OCI-LY7 (cell line): ENCODE measurements at regions not wholly inside any gene's neighbourhood (a gene's known extent, or its start where the extent isn't known, plus 50 kb on each side); places are given as distances from the start of the nearest gene placed in this dataset.

ENCODE experiments used
- BruUV-seq: library from RNA; stranded (reverse); fragments of 400-500 nt; replicated peaks from 2 replicates; lab custom pipeline; 2021; lab: Mats Ljungman, UMichigan
- CTCF ChIA-PET: fragments of 300-600 bp; sonication (Branson Sonifier 250); formaldehyde crosslinking; loops from one replicate; lab custom pipeline; 2022; ENCODE audit warnings: antibody characterized with exemption; ENCODE audit not compliant: unreplicated experiment; lab: Charles Lee
- POLR2A ChIA-PET: fragments of 300-600 bp; sonication (Branson Sonifier 250); formaldehyde crosslinking; loops from one replicate; lab custom pipeline; 2022; ENCODE audit warnings: antibody characterized with exemption; lab: Charles Lee
- DNase-seq: peaks from one replicate; pipeline ENCODE4 v3.0.0-alpha.2; 2015; ENCODE audit warnings: low spot score
- H2AFZ ChIP-seq: fragments of 200-600 bp; sonication (generic), shearing (Covaris generic); 2 replicates; pipeline ENCODE4 v1.6.1; 2014; ENCODE audit warnings: mild to moderate bottlenecking, antibody characterized with exemption, low read length, moderate library complexity
- H3K27ac ChIP-seq: fragments of 200-600 bp; sonication (generic); 2 replicates; pipeline ENCODE4 v1.5.1; 2014; ENCODE audit warnings: mixed run types, low read depth, mild to moderate bottlenecking, moderate library complexity, low read length, inconsistent platforms; ENCODE audit not compliant: poor library complexity, severe bottlenecking
- H3K36me3 ChIP-seq: fragments of 200-600 bp; sonication (generic); 2 replicates; pipeline ENCODE4 v1.6.1; 2014; ENCODE audit warnings: mild to moderate bottlenecking, antibody characterized with exemption, low read length, moderate library complexity, mixed read lengths; ENCODE audit not compliant: insufficient read depth
- H3K4me1 ChIP-seq: fragments of 200-600 bp; sonication (generic); 2 replicates; pipeline ENCODE4 v1.5.1; 2014; ENCODE audit warnings: mild to moderate bottlenecking, low read length; ENCODE audit not compliant: insufficient read depth, poor library complexity, severe bottlenecking
- H3K4me2 ChIP-seq: fragments of 200-600 bp; sonication (generic); 2 replicates; pipeline ENCODE4 v1.6.1; 2014; ENCODE audit warnings: mild to moderate bottlenecking, low read length
- H3K4me3 ChIP-seq: fragments of 200-600 bp; sonication (generic); 2 replicates; pipeline ENCODE4 v1.5.1; 2014; ENCODE audit warnings: mild to moderate bottlenecking, low read depth, low read length; ENCODE audit not compliant: poor library complexity, severe bottlenecking
- H3K79me2 ChIP-seq: fragments of 200-600 bp; sonication (generic); 2 replicates; pipeline ENCODE4 v1.6.1; 2016; ENCODE audit warnings: low read depth, mild to moderate bottlenecking, low read length, moderate library complexity, mixed read lengths; ENCODE audit not compliant: insufficient read depth
- H3K9me2 ChIP-seq: fragments of 200-600 bp; sonication (generic); 2 replicates; pipeline ENCODE4 v1.6.1; 2016; ENCODE audit warnings: mild to moderate bottlenecking, low read length, mixed read lengths; ENCODE audit not compliant: insufficient read depth
- H3K9me3 ChIP-seq: fragments of 200-600 bp; sonication (generic); 2 replicates; pipeline ENCODE4 v1.6.1; 2014; ENCODE audit warnings: mild to moderate bottlenecking, mixed run types, low read length, mixed read lengths
- H4K20me1 ChIP-seq: fragments of 200-600 bp; sonication (generic); 2 replicates; pipeline ENCODE4 v1.6.1; 2014; ENCODE audit warnings: mild to moderate bottlenecking, antibody characterized with exemption, low read length, moderate library complexity, mixed read lengths; ENCODE audit not compliant: insufficient read depth
- EZH2phosphoT487 ChIP-seq: fragments of 200-600 bp; sonication (generic); IDR thresholded peaks from 2 replicates; pipeline ENCODE4 v1.6.1; 2018; ENCODE audit warnings: low read depth, borderline replicate concordance, mild to moderate bottlenecking, mixed run types, antibody characterized with exemption, low read length, moderate library complexity, mixed read lengths
- intact Hi-C: fragments of 100-400 bp; cut with micrococcal nuclease; formaldehyde crosslinking; loops from one replicate; pipeline ENCODE4 v1.10.0; 2022; ENCODE audit not compliant: unreplicated experiment
- TF ChIP-seq, protein P1 (sequence below): fragments of 200-600 bp; sonication (generic); conservative IDR thresholded peaks from 2 replicates; pipeline ENCODE4 v1.5.1; 2014; ENCODE audit warnings: mild to moderate bottlenecking, antibody characterized with exemption, low read length, moderate library complexity, mixed read lengths

DNA sequence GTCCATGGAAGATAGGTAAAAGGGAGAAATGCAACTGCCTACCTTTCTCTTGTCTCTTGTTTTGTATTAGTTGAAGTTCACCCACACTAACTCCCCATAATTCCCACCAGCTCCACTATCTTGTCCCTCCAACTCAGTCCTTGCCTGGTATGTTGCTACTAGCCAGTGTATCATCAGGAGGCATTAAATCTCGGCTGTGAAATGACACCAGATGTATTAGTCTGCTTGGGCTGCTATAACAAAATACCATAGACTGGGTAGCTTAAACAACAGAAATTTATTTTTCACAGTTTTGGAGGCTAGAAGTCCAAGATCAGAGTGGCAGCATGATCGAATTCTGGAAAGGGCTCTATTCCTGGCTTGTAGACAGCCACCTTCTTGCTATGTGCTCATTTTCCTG, 102.3 kb upstream of the WDR72 start:
- Histone ChIP-seq H3K4me2 (no peak overlapping the region), H3K79me2 (no peaks in the 10 kb centered on the region), H3K27ac (no peak overlapping the region), H3K36me3 (no peaks in the 10 kb centered on the region), H4K20me1 (no peaks in the 10 kb centered on the region), H3K9me3 (no peaks in the 10 kb centered on the region), H3K4me3 (no peak overlapping the region), H3K4me1 (no peaks in the 10 kb centered on the region), H3K9me2 (no peaks in the 10 kb centered on the region), H2AFZ (no peak overlapping the region)
- TF ChIP-seq, protein P1, sequence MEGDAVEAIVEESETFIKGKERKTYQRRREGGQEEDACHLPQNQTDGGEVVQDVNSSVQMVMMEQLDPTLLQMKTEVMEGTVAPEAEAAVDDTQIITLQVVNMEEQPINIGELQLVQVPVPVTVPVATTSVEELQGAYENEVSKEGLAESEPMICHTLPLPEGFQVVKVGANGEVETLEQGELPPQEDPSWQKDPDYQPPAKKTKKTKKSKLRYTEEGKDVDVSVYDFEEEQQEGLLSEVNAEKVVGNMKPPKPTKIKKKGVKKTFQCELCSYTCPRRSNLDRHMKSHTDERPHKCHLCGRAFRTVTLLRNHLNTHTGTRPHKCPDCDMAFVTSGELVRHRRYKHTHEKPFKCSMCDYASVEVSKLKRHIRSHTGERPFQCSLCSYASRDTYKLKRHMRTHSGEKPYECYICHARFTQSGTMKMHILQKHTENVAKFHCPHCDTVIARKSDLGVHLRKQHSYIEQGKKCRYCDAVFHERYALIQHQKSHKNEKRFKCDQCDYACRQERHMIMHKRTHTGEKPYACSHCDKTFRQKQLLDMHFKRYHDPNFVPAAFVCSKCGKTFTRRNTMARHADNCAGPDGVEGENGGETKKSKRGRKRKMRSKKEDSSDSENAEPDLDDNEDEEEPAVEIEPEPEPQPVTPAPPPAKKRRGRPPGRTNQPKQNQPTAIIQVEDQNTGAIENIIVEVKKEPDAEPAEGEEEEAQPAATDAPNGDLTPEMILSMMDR, result no peak
- no peak for TF ChIP-seq EZH2phosphoT487
- DNase-seq, result no peak
- intact Hi-C loops, result no loop called here
- ChIA-PET CTCF (no interaction called here), POLR2A (no interaction called here)
- BruUV-seq, result no TSS peak

DNA sequence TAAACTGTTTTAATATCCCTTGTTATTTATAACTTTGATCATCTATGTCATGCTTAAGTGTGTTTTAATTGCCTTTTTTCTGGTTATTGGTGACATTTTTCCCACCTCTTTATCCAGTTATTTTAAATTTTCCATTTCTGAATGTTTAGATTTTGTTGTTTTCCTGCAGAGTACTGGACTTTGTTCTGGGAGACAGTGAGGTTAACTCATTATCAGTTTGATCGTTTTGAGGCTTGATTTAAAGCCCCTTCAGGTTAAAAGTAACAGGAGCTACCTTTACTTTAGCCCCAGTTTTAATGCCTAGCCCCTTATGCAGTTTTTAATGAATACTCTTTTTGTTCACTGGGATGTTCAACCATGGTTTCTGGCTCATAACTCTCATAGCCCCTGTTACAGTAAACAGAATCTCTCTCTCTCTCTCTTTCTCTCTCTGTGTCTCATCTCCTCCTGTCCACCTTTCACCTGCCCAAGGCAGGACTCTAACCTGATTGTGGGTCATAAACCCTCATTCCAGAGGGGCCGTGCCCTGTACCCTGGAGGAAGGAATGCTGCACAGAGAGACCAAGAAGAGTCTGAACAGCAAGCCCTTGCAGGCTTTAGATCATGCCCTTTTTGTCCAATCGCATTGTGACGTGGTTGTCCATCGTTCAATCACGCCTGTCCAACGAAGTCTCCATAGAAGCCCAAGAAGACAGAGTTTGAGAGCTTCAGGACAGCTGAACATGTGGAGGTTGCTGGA, 91.8 kb upstream of the WDR72 start:
- no peaks in the 10 kb centered on the region for H3K9me3 ChIP-seq
- intact Hi-C loops, result no loop called here
- ChIA-PET CTCF (no interaction called here), POLR2A (no interaction called here)
- H3K27ac ChIP-seq, result no peak overlapping the region
- no peak overlapping the region for H2AFZ ChIP-seq
- no peaks in the 10 kb centered on the region for H3K36me3 ChIP-seq
- no peaks in the 10 kb centered on the region for H3K9me2 ChIP-seq
- no peaks in the 10 kb centered on the region for H3K4me1 ChIP-seq
- no peaks in the 10 kb centered on the region for H4K20me1 ChIP-seq
- no peak overlapping the region for H3K4me3 ChIP-seq
- no TSS peak for BruUV-seq
- no peaks in the 10 kb centered on the region for H3K79me2 ChIP-seq
- no peak overlapping the region for H3K4me2 ChIP-seq
- no peak for DNase-seq
- TF ChIP-seq, protein P1, result no peak
- no peak for TF ChIP-seq EZH2phosphoT487

DNA sequence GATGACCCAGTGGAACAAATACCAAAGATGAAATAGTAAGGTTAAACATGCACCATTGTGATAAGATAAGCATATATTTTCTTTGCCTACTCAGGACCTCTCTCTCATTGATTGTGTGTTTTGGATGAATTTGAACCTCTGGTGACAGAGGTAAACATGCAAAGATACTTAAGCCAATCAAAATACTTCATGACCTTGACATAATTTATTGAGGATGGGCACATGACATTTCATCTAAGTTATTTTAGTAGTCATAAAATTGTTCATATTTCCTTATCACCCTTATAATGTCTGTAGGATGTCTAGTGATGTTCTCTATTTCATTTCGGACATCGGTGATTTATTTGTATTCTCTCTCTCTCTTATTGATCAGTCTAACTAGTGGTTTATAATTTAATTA, 88.3 kb upstream of the WDR72 start:
- Histone ChIP-seq H3K4me1 (no peaks in the 10 kb centered on the region), H3K27ac (no peak overlapping the region), H3K36me3 (no peaks in the 10 kb centered on the region), H3K9me2 (no peaks in the 10 kb centered on the region), H3K79me2 (no peaks in the 10 kb centered on the region), H3K4me3 (no peak overlapping the region), H3K9me3 (no peaks in the 10 kb centered on the region), H3K4me2 (no peak overlapping the region), H2AFZ (no peak overlapping the region), H4K20me1 (no peaks in the 10 kb centered on the region)
- ChIA-PET POLR2A (no interaction called here), CTCF (no interaction called here)
- no TSS peak for BruUV-seq
- DNase-seq, result no peak
- intact Hi-C loops, result no loop called here
- TF ChIP-seq EZH2phosphoT487, result no peak
- TF ChIP-seq, protein P1, result no peak
